LNCaP clone FGC (cell line): ENCODE measurements at regions not wholly inside any gene's neighbourhood (a gene's known extent, or its start where the extent isn't known, plus 50 kb on each side); places are given as distances from the start of the nearest gene placed in this dataset.

Source experiments
- DNase-seq: peaks from one replicate; pipeline ENCODE4 v3.0.0-alpha.2; 2011; ENCODE audit warnings: low read depth
- H3K4me3 ChIP-seq: 2 replicates; pipeline ENCODE4 v1.5.1; 2011; ENCODE audit warnings: mild to moderate bottlenecking, low read depth, low read length, control low read depth
- CTCF ChIP-seq: IDR thresholded peaks from 2 replicates; pipeline ENCODE4 v1.5.1; 2012; ENCODE audit warnings: mild to moderate bottlenecking; ENCODE audit not compliant: control insufficient read depth, insufficient read depth; ENCODE audit errors: extremely low read depth

DNA sequence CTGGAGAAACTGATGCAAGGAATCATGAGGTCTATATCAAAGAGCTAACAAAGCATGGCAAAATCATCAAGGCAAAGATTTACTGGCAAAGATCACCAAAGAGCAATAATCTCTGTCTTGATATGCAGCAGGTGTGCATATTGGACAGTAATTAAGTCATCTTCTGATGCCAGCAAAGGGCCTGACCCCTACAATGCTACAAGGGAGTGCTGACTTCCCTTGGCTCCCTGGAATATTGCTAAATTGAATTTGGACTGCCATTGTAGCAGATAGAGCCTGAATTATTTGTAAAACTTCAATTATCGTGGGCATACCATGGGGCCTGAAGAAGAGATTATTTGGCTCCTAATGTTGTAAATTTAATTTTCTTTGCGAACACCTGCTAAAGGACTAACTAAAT lies 307.9 kb upstream of the SYT1 start:
- no peak overlapping the region for H3K4me3 ChIP-seq
- TF ChIP-seq CTCF: no peak
- no peak for DNase-seq

DNA sequence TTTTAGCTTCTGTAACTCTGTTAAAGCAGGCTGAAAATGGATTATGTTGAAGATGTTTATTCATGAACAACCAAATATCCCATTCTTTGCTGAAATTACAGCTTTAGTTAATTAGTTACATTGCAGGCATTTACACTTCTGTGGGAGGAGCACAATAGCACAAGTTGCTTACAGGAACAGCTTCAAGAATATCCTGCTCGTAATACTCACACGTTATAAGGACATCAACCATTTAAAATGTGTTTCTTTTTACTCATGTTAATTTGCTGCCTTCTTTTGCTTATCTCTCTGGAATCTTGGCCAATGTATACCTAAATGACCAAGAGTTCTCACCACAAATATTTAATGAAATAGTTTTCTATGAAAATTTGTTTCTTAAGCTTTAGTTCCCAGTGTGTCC lies 305.2 kb upstream of the SYT1 start:
- no peak overlapping the region for H3K4me3 ChIP-seq
- no peak for DNase-seq
- no peak for TF ChIP-seq CTCF

GRCh38 chr12:78559886-78560285 lies 304.7 kb upstream of the SYT1 start:
- TF ChIP-seq CTCF: no peak
- H3K4me3 ChIP-seq: no peak overlapping the region
- DNase-seq: no peak

DNA sequence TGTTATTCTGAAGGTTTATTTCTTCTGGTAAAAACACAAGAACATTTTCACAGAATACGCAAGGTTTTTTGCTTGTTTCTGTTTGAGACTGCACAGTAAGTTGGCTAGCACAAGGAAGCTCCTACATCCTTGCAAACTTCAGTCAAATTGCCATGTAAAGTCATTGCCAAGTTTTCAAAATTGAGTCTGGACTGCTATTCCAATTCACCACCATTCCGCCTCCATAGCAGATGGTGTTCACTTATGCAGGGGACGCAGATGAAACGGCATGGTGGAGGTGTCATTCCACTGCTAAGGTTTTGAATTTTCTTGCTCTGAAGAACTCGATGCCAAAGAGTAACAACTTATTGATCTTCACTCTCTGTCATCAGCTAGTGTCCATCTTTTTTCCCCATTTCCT lies 303.9 kb upstream of the SYT1 start:
- no peak for TF ChIP-seq CTCF
- no peak for DNase-seq
- no peak overlapping the region for H3K4me3 ChIP-seq

GRCh38 chr12:78562368-78563205 lies 302.0 kb upstream of the SYT1 start:
- DNase-seq: no peak
- peak; percentile 43 for TF ChIP-seq CTCF

GRCh38 chr12:78563826-78564225 lies 300.7 kb upstream of the SYT1 start:
- no peak for TF ChIP-seq CTCF
- no peak for DNase-seq
- no peak overlapping the region for H3K4me3 ChIP-seq

More at GRCh38 chr12:78562368-78563205, 302.0 kb upstream of the SYT1 start:
- H3K4me3 ChIP-seq: no peak overlapping the region

- no peak for TF ChIP-seq CTCF
- H3K4me3 ChIP-seq: no peak overlapping the region
- no peak for DNase-seq
Observed at GRCh38 chr12:78566456-78566855, 298.1 kb upstream of the SYT1 start.
